Endodermal cell (in vitro differentiated cells): ENCODE measurements at regions not wholly inside any gene's neighbourhood (a gene's known extent, or its start where the extent isn't known, plus 50 kb on each side); places are given as distances from the start of the nearest gene placed in this dataset.
"Not testable (repeated sequence)": the region's sequence is repeated elsewhere in the genome, so short reads cannot be mapped to it uniquely, and the experiment has no call there.

Experiments
- DNase-seq: peaks from one replicate; pipeline ENCODE4 v3.0.0-alpha.2; 2017
- H3K27ac ChIP-seq: 2 replicates; pipeline ENCODE4 v1.5.1; 2013; ENCODE audit warnings: mild to moderate bottlenecking, low read depth, low read length, moderate library complexity
- H3K27me3 ChIP-seq: 2 replicates; pipeline ENCODE4 v1.6.1; 2013; ENCODE audit warnings: mild to moderate bottlenecking, low read length, moderate library complexity; ENCODE audit not compliant: insufficient read depth, control insufficient read depth, poor library complexity, severe bottlenecking
- H3K36me3 ChIP-seq: 2 replicates; pipeline ENCODE4 v1.7.0; 2013; ENCODE audit warnings: mild to moderate bottlenecking, low read length, moderate library complexity; ENCODE audit not compliant: control insufficient read depth, insufficient read depth
- H3K4me1 ChIP-seq: one replicate; pipeline ENCODE4 v1.7.0; 2013; ENCODE audit warnings: low read length; ENCODE audit not compliant: control insufficient read depth, insufficient read depth
- H3K4me3 ChIP-seq: 2 replicates; pipeline ENCODE4 v1.5.1; 2013; ENCODE audit warnings: mild to moderate bottlenecking, low read length, moderate library complexity
- H3K9ac ChIP-seq: 2 replicates; pipeline ENCODE4 v1.6.1; 2013; ENCODE audit warnings: mild to moderate bottlenecking, low read length, moderate library complexity; ENCODE audit not compliant: poor library complexity, severe bottlenecking; ENCODE audit errors: extremely low read depth
- H3K9me3 ChIP-seq: 2 replicates; pipeline ENCODE4 v1.6.1; 2013; ENCODE audit warnings: mild to moderate bottlenecking, low read length, moderate library complexity; ENCODE audit not compliant: control insufficient read depth
- H3K27ac Mint-ChIP-seq: 2 replicates; pipeline ENCODE4 v1.8.0; 2020; ENCODE audit warnings: mixed read lengths
- H3K27me3 Mint-ChIP-seq: 2 replicates; pipeline ENCODE4 v1.8.0; 2021; ENCODE audit warnings: mild to moderate bottlenecking, mixed read lengths; ENCODE audit not compliant: insufficient read depth
- H3K36me3 Mint-ChIP-seq: 2 replicates; pipeline ENCODE4 v1.8.0; 2020; ENCODE audit warnings: low read depth, mixed read lengths
- H3K4me1 Mint-ChIP-seq: 2 replicates; pipeline ENCODE4 v1.8.0; 2020; ENCODE audit warnings: mixed read lengths
- H3K4me3 Mint-ChIP-seq: 2 replicates; pipeline ENCODE4 v1.8.0; 2020; ENCODE audit warnings: mild to moderate bottlenecking, moderate library complexity, mixed read lengths
- H3K9me3 Mint-ChIP-seq: 2 replicates; pipeline ENCODE4 v1.8.0; 2020; ENCODE audit warnings: mild to moderate bottlenecking, mixed read lengths
- WGBS, 2 experiments: methylation state at CpG; one replicate each; pipeline versions ENCODE4 v1.1.5 to v1.1.7; 2013; ENCODE audit warnings: missing lambda C conversion rate in 2 of 2, mixed read lengths in 1 of 2; ENCODE audit not compliant: insufficient coverage in 1 of 2, insufficient read length in 1 of 2; 5-methylcytosine and 5-hydroxymethylcytosine counted together

DNA sequence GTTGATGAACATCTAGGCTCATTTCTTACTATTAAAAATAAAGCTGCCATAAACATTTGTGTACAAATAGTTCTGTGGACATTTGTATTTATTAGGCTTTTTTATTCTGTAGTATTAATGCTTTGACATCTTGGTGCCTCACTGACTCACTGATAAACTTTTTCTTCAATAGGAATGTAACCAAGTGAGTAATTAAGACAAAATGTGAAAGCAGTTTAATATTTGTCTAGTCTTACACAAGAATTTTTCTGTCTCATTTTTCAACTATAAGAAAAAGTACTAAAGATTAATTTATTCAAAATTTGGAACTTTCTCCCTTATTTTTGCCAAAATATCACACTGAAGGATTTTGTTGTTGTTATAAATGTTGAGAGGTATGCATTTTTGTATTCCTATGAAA lies 282.2 kb downstream of the CNTNAP3 start:
- H3K9ac ChIP-seq, H3K36me3 Mint-ChIP-seq, H3K4me3 Mint-ChIP-seq, DNase-seq, H3K27me3 Mint-ChIP-seq, H3K9me3 ChIP-seq, H3K4me3 ChIP-seq, H3K27ac ChIP-seq, H3K9me3 Mint-ChIP-seq, H3K4me1 ChIP-seq, H3K36me3 ChIP-seq, H3K4me1 Mint-ChIP-seq, H3K27me3 ChIP-seq, H3K27ac Mint-ChIP-seq: not testable (repeated sequence)

DNA sequence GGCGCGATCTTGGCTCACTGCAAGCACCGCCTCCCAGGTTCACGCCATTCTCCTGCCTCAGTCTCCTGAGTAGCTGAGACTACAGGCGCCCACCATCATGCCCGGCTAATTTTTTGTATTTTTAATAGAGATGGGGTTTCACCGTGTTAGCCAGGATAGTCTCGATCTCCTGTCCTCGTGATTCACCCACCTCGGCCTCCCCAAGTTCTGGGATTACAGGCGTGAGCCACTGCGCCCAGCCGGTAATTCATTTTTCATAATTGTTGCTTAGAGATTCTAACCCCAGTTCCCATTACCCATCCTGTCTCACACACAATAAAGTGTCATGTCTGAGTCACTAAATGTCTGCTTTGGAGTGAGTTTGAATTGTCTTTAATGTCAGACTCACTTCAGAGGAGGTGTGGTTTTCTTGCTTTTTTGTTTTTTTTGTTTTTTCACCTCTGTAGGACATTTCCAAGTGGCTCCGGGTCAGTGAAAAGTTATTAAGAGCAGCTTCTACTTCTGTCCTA lies 281.2 kb upstream of the FAM240B start:
- not testable (repeated sequence) for DNase-seq, H3K4me3 Mint-ChIP-seq, H3K4me1 ChIP-seq, H3K27me3 ChIP-seq, H3K9me3 ChIP-seq, H3K36me3 ChIP-seq, H3K27ac ChIP-seq, H3K4me3 ChIP-seq, H3K27ac Mint-ChIP-seq, H3K9me3 Mint-ChIP-seq, H3K9ac ChIP-seq, H3K36me3 Mint-ChIP-seq, H3K27me3 Mint-ChIP-seq, H3K4me1 Mint-ChIP-seq
- WGBS, 2 experiments: 94 to 98% methylated on average over 9 to 13 of the region's 14 CpGs

DNA sequence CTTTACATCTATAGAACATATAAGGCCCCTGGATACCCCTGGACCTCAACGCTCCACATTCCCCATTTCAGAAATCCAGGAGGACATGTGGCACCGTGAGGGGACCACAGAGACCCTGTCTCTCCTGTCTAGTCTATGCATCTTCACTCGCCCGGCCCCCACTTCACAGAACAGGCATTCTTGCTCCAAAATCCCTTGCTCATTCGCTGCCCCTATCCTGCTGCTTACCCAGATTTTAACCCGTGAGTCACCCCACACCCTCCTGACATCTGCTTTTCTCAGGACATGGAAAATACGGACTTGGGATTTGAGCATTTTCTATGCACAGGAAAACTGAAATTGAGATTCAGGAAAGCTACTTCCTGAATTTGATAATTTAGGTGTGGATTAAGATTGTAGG lies 279.3 kb upstream of the FAM240B start:
- 61 to 72% methylated on average over 3 to 7 of the region's 7 CpGs for WGBS, 2 experiments
- H3K27me3 Mint-ChIP-seq: peaks cover 13% of the 10 kb centered on the region
- not testable (repeated sequence) for H3K27ac Mint-ChIP-seq, H3K27ac ChIP-seq, DNase-seq, H3K36me3 Mint-ChIP-seq, H3K4me1 Mint-ChIP-seq, H3K36me3 ChIP-seq, H3K9ac ChIP-seq, H3K9me3 ChIP-seq, H3K27me3 ChIP-seq, H3K4me1 ChIP-seq, H3K9me3 Mint-ChIP-seq, H3K4me3 Mint-ChIP-seq, H3K4me3 ChIP-seq

DNA sequence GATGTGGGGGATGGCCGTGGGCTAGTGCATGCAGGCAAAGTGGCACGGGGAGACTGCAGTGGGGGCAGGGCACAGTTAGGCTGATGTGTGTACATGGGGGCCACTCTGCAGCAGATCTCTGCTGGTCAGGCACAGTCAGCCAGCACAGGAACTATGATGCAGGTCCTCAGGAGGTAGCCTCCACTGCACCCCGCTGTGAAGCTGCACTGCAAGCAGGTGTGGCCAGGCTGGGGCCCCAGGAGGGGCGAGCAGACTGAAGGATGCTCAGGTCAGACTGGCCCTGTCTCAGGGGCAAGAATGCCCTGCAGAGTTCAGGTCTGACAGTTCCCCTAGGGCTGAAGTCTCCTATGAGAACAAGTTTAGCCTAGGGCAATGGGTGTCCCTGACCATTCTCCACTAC lies 273.8 kb upstream of the FAM240B start:
- H3K36me3 ChIP-seq, H3K9me3 Mint-ChIP-seq, H3K4me3 Mint-ChIP-seq, H3K36me3 Mint-ChIP-seq, H3K27ac Mint-ChIP-seq, H3K9me3 ChIP-seq, H3K4me1 Mint-ChIP-seq, H3K27me3 ChIP-seq, H3K9ac ChIP-seq, DNase-seq, H3K4me1 ChIP-seq, H3K4me3 ChIP-seq, H3K27ac ChIP-seq: not testable (repeated sequence)
- H3K27me3 Mint-ChIP-seq: peaks cover 14% of the 10 kb centered on the region
- WGBS, 2 experiments: 92% methylated on average over 2 of the region's 4 CpGs; no CpG with 5 or more reads in 1 of the 2 experiments

DNA sequence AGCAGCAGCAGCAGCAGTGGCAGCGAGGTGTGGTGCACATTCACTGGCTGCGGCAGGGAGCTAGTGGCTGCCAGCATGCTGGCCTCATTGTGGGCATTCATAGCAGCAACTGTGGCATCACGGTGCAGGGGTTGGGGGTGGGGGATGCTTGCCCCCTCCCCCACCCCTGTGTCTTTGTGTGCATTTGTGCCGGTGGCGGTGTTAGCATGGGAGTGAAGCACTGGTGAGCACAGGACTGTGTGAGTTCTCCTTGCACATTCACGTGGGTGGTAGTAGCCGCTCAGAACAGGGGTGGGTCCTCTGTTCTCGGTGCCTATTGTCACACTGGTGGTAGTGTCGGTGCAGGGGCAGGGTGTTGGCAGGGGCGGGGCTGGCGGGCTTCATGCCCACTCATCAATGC lies 273.2 kb upstream of the FAM240B start:
- not testable (repeated sequence) for H3K4me3 ChIP-seq, H3K36me3 Mint-ChIP-seq, H3K9me3 ChIP-seq, H3K4me1 ChIP-seq, H3K36me3 ChIP-seq, H3K27ac Mint-ChIP-seq, H3K27me3 ChIP-seq, H3K27ac ChIP-seq, H3K4me1 Mint-ChIP-seq, H3K9me3 Mint-ChIP-seq, DNase-seq, H3K4me3 Mint-ChIP-seq, H3K9ac ChIP-seq
- WGBS, 2 experiments: 84 to 100% methylated on average over 4 to 10 of the region's 11 CpGs
- peaks cover 14% of the 10 kb centered on the region for H3K27me3 Mint-ChIP-seq

DNA sequence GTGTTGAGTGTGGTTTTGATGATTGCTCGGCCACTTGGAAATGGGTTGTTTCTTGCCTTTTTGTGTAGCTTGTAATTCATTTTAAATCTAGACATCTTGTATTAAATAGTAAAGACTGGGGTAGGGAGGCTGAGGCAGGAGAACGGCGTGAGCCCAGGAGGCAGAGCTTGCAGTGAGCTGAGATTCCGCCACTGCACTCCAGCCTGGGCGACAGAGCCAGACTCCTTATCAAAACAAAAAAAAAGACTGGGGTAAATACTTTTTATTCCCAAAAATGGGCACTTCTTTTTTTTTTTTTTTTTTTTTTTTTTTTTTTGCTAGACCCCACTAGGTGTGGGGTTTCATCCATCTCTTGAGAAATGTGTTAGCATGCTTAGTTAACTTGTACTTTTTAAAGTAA lies 258.8 kb upstream of the FAM240B start:
- H3K9me3 ChIP-seq, H3K27me3 Mint-ChIP-seq, H3K4me1 ChIP-seq, H3K36me3 ChIP-seq, H3K36me3 Mint-ChIP-seq, H3K9ac ChIP-seq, H3K27me3 ChIP-seq, H3K27ac Mint-ChIP-seq, H3K9me3 Mint-ChIP-seq, H3K4me3 ChIP-seq, H3K27ac ChIP-seq, DNase-seq, H3K4me1 Mint-ChIP-seq, H3K4me3 Mint-ChIP-seq: not testable (repeated sequence)
- WGBS, 2 experiments: no CpG with 5 or more reads among the region's 5 CpGs

DNA sequence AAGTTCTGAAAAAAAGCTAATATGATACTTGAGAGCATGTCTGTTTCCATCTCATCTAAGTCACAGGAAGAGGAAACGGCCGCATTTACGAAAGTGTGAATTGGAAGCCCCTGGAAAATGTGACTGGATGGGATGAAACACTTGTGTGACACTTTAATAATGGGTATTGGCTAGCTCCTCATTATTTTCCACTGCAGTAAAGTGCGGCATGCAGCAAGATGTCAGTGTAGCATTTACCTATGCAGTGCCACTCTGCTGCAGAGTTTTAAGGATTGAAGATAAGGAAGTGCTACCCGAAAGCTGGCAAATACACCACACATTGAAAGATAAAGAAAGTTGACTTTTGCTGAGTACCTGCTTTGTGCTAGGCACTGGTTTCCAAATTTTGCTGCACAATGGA lies 249.5 kb upstream of the FAM240B start:
- H3K4me1 Mint-ChIP-seq, H3K9me3 Mint-ChIP-seq, H3K4me3 ChIP-seq, H3K36me3 ChIP-seq, H3K4me3 Mint-ChIP-seq, H3K36me3 Mint-ChIP-seq, H3K27ac ChIP-seq, DNase-seq, H3K27me3 ChIP-seq, H3K9me3 ChIP-seq, H3K27ac Mint-ChIP-seq, H3K4me1 ChIP-seq, H3K9ac ChIP-seq, H3K27me3 Mint-ChIP-seq: not testable (repeated sequence)
- WGBS, 2 experiments: 81% methylated on average over 3 of the region's 5 CpGs; no CpG with 5 or more reads in 1 of the 2 experiments
